K562 (cell line): ENCODE measurements at regions not wholly inside any gene's neighbourhood (a gene's known extent, or its start where the extent isn't known, plus 50 kb on each side); places are given as distances from the start of the nearest gene placed in this dataset.

ENCODE experiments used
- AFF1 ChIP-seq, 2 experiments: fragments of 450-650 bp; IDR thresholded peaks; 2 replicates each; pipeline ENCODE4 v1.6.1; 2018; ENCODE audit warnings: mild to moderate bottlenecking in 2 of 2, low read depth in 1 of 2; ENCODE audit not compliant: partially characterized antibody in 2 of 2
- CEBPB ChIP-seq: fragments of 450-650 bp; IDR thresholded peaks from 2 replicates; pipeline ENCODE4 v1.6.1; 2016; ENCODE audit warnings: missing genetic modification characterization, missing compliant biosample characterization
- CREBBP ChIP-seq: IDR thresholded peaks from one replicate; pipeline ENCODE4 v1.6.1; 2012; ENCODE audit warnings: low read depth, mild to moderate bottlenecking, control low read depth, inconsistent platforms, low read length
- DACH1 ChIP-seq: fragments of 450-650 bp; IDR thresholded peaks from 2 replicates; pipeline ENCODE4 v1.6.1; 2018; ENCODE audit not compliant: partially characterized antibody
- FOSL1 ChIP-seq: fragments of 200-800 bp; sonication (Bioruptor generic); conservative IDR thresholded peaks from 2 replicates; pipeline ENCODE4 v1.6.1; 2016; ENCODE audit warnings: missing genetic modification characterization, missing compliant biosample characterization
- ZNF232 ChIP-seq: sonication (generic); formaldehyde crosslinking; IDR thresholded peaks from 2 replicates; pipeline ENCODE4 v1.8.0; 2022; ENCODE audit warnings: mild to moderate bottlenecking, missing genetic modification reagents
- ZNF311 ChIP-seq: fragments of 250-450 bp; sonication (Bioruptor Pico); IDR thresholded peaks from 2 replicates; pipeline ENCODE4 v1.4.0; 2020; ENCODE audit warnings: mild to moderate bottlenecking, moderate library complexity

DNA sequence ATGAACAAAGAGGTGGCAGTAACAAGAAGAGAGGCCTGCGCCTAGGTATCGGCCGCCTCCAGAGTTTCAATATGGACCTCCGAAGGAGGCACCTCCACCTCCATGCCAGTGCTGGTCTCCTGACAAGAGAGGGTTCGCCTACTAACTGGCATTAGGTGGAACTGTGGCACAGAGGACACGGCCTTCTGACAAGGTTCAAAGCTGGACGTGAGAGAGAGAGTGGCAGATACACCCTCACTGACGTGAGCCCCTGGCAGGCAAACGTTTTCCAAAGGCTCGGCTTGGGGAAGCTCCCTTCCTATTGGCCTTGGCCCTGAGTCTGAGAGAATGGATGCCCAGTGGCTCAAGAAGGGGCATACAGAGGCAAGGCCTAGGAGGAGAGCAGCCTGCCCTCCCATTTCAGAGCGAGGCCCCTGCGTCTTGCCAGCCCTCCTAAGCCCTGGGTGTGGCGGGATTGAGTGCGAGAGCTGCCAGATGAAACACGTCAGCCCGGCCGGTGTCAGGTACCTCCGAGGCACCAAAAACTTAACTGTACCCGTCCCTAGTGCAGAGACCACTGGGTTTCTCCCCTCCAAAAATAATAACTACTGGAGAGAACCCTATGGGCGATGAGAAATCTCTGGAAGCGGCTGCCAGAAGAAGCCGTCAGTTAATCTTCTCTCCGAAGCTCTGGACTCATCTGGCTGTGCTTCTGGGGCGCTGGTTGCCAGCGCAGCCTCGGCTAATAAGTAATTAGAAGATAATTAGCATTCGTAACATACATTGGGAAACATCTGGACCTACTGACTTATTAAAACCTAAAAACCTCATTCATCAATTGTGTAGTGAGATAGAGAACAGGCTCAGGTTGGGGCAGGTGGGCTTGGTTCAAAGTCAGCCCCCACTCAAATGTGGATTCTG lies 283.6 kb downstream of the NPHP4 start (continued):
- TF ChIP-seq ZNF311 (CRISPR knock-in tag) (no peak), FOSL1 (no peak), CREBBP (no peak), ZNF232 (no peak), DACH1 (no peak), CEBPB (tag) (no peak), AFF1 (IDR thresholded peaks at IDR 0.05; ENCODE audit: low read depth in 1 of 2, partially characterized antibody in 2 of 2) (no peak)
- TF ChIP-seq, all 486 proteins: peak for 0
